Activated T-cell treated with anti-CD3 and anti-CD28 coated beads for 24 hours (primary cell): ENCODE measurements at regions not wholly inside any gene's neighbourhood (a gene's known extent, or its start where the extent isn't known, plus 50 kb on each side); places are given as distances from the start of the nearest gene placed in this dataset.

ENCODE experiments used
- DNase-seq: peaks from one replicate; pipeline ENCODE4 v3.0.0-alpha.2; 2020; ENCODE audit warnings: low read depth

DNA sequence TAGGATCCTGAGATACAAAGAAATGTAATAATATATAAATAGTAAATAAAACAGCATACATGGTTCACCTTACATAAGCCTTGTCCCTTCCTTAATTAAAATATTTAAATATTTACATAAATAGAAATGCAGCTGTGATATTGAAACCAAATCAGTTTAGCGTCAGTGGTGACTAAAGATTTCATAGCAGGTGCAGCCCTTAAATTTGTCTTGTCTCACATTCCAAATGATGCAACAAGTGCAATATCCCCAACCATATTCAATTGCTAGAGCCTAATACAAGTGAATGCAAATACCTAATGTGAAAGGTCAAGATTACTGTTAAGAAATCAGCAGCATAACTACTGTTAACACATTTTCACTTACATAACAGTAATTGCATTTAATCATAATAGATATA lies 539.5 kb downstream of the NYAP2 start:
- no peak for DNase-seq

DNA sequence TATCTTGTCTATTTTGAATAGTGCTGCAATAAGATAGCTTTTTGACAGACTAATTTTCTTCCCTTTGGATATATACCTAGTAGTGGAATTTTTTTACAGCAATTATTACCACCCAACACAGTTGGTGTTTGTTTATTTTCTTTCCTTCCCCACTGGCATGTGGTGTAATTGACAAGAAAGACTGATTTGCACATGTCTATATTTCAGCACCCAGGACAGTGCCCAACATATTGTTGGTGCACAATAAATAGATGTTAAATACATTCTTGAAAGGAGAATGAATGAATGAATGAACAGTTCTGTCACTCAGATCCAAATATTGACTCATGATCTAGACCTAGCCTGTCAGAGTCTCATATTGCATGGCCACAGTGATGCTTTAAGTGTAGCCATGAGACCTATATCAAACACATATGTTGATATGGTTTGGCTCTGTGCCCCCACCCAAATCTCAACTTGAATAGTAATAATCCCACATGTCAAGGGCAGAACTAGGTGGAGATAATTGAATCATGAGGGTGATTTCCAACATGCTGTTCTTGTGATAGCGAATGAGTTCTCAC lies 538.2 kb downstream of the NYAP2 start:
- DNase-seq = no peak

DNA sequence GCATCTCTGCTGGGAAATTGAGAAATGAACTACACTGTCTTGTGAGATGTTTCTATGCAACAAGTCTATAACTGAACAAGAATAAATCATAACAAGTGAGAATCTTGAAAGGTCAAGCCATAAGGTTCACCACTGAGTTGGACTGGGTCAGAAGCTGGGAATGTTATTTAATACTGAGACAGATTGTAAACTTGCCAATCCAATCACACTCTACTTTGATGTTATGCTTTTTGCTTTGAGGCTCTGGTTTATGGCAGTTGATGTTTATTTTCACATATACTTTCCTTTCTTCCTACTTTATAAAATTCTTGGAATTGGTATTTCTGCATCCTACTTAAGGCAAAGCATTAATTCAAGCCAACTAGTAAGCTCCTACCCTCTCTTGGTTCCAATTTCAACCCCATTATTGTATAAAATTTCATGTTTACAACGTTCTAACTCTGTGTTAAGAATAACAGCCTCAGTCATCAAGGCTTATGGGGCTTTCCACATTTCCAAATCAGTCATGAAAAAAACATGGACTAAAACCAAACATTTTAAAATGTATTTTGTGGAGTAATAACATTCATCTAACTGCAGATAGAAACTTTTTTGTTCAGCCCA lies 533.4 kb downstream of the NYAP2 start:
- no peak for DNase-seq

DNA sequence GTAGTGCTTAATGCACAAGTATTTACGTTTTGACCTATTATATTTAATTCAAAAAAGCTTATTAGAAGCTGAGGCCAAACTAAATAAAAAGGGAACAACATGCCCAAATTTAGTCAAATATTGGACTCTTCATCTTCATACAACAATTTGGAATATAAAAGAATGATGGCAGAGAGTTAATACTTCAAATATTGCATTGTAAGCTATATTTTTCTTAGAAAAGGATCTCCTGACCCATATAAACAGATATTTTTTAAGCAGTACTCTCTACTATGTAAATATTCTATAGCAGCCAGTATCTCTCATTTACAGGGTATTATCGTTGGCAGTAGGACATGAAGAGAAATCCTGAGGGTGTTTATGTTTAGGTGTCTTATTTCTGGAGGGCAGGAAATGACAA lies 531.2 kb downstream of the NYAP2 start:
- no peak for DNase-seq

DNA sequence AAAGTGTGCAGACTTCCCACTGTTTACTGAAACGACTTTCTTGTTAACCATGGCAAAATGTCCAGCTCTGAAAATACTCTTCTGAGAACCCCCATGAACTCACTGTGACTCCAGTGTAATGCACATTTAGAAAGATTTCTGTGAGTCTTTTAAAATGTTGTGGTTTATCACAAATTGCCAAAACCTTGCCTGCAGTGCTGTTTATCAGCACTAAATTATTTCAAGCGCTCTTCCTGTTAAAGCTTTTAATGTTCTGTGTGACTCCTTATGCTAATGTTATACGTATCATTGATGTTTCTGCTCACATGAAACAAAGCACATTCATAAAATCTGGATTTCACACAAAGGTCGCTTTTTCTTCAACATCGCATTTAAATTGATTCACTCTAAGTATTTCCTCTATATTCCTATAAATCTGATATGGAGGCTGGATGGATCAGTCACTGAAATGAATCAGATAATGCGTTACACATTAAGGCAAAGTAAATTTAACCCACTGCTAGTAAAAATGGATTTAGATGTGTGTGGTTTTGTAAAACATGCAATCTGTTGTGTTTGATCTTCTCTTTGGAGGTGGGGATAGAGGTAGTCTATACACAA lies 521.2 kb downstream of the NYAP2 start:
- no peak for DNase-seq

DNA sequence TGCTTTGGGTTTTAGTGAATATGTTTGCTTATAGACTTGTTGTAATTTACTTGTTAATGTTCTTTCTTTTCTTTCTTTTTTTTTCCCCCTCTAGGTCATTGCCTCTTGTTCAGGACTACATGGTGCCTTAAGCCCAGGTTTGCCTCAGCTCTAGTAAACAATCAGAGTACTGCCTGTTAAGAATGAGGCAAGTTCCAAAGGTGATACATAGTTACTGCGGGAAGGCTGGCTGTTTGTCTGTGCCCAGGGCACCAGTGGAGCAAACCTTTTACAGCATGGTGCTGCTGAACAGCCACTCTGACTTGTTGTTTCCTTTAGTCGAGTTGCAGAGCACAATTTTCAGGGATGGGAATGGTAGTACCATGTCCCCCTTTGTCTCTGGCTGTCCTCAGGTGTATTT lies 517.2 kb downstream of the NYAP2 start:
- DNase-seq = no peak

DNA sequence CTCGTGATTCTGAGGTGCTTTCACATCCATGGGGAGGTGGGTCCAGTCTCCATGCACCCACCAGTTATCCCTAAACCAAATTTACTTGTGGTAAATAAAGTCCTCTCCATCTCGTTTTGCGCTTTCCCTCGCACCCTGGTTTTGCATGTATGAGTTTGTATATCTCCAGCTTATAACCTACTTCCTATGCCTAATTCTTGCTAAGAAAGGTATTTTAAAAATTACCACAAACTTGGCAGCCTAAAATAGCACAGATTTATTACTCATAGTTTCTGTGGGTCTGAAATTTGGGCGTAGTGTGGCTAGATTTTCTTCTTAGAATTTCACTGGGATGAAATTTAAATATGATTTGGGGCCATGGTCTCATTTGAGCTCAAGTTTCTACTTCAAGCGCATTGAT lies 511.5 kb downstream of the NYAP2 start:
- DNase-seq = no peak

DNA sequence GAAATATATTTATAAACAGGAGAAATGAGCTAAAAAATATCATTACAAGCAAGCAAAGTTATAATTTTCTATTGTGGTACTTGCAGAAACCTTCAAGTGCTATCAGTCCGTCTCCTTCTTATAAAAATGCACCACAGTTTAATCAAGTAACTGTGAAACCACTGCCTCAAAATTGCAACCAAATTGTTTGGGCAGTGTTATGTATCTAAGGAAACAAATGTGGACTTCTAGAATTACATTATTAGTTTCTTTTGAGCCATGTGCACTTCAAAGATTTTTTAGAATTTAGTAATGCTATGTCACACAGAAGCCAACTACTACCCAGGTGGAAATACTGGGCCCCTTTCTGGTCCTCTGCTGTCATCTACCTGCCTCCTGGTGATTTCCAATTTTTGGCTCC lies 495.6 kb downstream of the NYAP2 start:
- DNase-seq = no peak

DNA sequence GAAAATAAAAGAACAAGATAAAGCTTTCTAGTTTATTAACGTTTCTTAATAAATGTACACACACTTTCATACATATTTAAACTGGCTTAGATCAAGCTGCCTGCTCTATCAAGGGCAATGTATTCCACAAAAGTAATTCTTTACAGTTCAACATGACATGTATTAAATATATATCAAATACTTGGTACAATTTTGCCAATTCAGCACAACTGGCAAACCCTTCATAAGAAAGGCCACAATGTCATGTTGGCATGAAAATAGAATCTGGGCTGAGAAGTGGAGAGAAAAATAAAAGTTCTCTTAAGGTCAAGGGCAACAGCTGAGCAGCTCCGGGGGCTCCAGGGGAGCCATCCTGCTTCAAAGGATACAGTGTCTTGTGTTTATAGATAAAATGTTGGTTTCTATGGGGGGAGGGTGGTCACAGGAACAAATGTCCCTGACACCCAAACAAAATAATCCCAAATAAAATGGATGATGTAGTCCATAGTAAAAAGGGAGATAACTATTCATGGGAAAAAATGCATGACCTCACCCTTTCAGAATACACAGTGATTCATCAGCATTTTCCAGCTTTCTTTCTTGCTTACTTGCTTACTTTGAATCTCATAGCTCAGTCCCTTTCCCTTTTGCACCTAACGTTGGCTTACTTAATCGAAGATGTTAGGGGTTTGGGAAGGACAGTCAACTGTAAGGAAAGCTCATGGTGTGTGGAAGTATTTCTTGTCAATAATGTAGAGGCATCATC lies 494.9 kb downstream of the NYAP2 start:
- DNase-seq = no peak

DNA sequence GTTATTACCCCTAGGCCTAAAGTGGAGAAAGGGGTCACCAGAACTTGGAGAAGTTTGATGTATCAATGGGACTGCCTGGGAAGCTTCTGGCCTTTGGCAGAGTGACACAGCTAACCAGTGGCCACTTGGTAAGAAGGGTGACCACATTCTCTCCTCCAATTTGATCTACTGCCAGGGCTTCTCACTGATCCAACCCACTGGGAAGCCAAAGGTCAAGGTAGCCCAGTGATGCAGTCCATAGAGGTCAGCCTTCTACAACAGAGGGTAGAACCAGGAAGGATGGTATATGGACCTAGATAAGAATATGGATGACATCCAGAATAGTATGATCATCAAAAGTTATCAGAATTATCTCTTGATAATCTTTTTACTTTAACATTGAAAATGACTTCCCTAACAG lies 493.6 kb downstream of the NYAP2 start:
- no peak for DNase-seq

DNA sequence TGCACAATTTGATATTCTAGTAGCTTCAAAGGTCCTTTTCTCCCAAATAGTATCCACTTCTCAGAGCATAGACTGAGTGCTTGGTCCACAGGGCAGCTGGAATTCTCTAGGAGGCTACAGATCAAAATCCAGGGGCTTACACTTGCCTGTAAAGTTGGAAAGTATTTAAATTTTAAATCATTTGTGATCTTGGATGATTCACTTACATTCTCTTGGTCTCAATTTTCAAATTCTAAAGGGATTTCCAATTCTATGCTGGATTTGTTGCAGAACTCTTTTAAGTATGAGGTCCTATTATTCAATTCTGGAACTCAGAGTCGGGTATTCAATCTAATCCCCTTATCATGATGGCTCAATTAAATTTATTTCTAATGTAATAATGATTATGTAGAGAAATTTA lies 492.3 kb downstream of the NYAP2 start:
- DNase-seq = no peak

DNA sequence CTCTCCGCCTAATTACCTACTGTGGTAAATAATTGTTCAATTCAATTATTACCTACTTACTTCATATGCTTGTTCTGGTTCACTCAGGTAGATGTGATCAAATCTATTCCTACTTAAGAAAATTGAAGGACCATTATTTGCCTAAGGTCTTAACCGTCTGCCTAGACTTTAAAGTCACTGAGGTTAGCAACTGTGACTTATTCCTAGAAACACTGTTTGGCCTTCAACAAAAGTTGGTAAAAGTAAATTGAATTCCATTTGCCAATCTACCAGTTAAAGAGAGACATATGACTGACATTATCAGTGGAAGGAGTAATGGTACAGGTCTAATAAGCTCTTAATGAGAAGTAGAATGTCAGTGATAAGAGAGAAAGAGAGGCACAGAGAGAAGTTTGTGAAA lies 491.5 kb downstream of the NYAP2 start:
- DNase-seq = no peak

DNA sequence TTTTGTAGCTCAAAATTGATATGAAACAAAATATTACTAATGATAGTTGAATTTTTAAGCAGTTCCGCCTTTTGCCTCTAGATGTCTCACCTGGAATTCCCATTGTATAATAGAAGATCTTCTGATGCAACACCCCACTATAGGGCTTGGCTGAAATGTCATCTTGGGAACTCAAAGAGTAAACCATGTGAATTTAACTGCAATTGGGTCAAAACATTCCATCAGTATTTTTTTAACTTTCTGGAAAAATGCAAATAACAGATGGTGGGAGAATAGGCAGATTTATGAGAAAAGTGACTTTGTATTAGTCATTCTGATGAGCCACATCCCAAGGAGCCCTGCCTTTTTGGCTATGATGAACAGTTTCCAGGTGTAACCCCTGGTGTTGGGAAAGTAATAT lies 489.9 kb downstream of the NYAP2 start:
- DNase-seq = no peak

DNA sequence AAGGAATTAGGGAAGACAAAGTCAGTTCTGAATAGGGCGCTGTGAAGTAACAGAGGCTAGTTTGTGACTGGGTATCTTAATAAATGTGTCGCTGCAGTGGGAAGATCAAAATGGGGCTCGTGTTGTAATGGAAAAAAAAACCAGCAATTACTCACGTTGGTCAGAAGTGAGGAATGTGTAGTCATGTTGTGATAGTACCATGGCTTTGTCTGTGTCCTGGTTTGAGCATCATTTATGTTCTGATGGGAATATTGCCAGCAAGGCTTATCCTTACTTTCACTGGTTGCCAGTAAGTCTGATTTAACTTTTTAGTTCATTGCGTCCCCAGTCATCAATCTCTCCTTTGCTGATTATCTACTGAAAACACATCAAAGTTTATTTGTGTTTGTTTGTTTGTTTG lies 467.6 kb downstream of the NYAP2 start:
- DNase-seq = no peak

DNA sequence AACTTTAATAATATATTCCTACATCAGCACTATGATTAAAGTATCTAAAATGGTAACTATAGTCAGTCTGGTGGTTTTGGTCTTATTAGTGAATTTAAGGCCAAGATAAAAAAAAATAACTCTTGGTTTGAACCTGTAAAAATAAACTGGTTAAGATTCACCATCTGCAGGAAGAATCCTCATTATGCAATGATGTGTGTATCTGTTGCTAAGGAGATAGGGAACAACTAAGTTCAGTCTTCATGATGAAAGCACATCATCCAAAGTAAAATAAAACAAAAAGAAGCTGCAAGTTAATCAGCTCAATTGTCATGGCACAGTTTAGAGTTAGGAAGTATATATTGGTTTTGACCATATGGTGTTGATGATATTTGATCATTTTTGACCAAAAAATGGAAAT lies 466.0 kb downstream of the NYAP2 start:
- DNase-seq = no peak

DNA sequence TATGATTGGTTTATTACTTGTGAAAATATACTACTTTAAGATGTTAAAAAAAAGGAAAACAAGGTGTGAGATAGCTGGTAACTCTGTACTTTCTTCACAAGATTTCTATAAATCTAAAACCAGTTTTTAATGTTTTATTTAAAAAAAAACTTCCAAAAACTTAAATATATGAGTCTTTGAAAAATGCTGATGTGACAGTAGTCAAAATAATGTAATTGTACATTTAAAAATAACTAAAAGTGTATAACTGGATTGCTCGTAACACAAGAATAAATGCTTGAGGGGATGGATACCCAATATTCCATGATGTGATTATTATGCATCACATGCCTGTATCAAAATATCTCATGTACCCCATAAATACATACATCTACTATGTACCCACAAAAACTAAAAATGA lies 464.9 kb downstream of the NYAP2 start:
- DNase-seq = no peak

DNA sequence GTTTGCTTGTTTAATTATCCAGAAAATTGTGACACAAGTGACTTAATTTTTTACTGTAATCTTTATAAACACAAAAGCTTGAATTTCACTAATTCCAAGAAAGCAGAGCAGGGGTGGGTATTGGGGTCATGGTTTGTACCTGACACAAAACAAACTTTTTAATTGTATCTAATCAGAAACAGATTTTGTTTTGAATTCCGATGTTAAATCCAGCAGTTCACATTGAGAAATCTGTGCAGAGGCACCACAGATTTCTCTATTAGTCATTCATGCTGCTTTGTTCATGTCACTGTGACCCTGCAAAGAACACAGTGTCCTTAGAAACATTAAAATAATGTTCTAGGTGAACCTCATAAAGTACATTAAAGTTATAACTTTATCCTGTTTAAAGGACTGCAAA lies 443.4 kb downstream of the NYAP2 start:
- no peak for DNase-seq

DNA sequence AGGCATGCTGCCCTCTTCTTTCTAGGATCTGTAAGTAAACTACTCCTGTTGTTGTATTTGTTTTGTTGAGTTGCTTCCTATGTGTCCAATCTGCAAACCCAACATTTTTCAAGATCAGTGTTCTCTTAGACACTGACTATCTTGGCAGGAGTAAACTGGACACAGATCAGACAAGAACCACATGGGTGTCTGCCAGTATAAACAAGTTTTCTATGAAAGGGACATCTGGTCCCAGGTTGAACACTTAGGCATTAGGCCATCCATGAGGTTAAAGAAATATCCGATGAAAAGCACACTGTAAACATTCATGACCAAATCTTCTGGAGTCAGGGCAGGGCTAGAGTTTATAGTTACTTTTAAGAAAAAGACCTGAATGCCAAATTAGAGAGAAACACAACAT lies 441.8 kb downstream of the NYAP2 start:
- no peak for DNase-seq

DNA sequence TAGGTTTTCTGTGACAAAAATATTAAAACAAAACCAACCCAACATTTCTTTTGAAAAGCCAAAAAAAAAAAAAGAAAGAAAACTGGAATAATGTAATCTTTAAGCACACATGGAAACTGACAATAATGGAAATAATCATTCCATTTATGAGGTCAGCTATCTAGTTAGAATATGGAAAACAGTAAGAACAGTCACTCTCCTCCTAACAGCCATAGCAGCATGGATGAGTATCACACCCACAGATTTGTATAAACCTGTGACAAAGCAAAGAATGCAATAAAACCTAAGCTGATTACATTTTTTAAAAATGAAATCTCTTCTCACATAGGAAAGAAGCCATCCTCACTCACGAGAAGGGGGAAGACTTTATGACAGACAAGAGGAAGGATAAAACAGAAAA lies 437.8 kb downstream of the NYAP2 start:
- no peak for DNase-seq

DNA sequence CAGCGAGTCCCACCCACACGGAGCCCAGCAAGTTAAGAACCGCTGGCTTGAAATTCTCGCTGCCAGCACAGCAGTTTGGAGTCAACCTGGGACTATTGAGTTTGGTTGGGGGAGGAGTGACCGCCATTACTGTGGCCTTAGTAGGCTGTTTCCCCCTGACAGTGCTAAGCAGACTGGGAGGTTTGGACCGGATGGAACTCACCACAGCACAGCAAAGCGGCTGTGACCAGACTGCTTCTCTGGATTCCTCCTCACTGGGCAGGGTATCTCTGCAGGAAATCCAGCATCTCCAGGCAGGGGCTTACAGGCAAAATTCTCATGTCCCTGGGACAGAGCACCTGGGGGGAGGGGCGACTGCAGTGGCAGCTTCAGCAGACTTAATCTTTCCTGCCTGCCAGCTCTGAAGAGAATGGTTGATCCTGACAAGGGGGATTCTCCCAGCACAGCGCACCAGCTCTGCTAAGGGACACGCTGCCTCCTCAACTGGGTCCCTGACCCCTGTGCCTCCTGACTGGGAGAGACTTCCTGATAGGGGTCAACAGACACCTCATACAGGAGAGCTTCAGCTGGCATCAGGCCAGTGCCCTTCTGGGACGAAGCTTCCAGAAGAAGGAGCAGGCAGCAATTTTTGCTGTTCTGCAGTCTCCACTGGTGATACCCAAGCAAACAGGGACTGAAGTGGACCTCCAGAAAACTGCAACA lies 425.4 kb downstream of the NYAP2 start:
- no peak for DNase-seq

DNA sequence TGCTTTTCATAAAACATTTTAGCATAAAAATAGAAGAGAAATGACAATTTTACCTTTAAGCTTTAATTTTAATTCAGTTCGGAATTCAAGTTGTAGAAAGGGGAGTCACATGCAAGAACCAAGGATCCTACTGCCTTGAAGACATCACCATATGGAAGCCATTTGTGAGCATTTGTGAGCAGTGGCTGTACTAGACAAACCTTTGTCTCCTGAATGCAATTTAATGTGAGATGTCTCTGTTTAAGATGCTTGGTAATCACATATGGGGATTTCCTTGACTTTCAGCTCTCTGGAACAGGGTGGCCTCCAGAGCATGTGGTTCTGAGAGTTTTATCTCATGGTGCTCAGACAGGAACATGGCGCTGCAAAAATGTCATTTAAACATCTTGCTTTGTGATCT lies 421.8 kb downstream of the NYAP2 start:
- no peak for DNase-seq

DNA sequence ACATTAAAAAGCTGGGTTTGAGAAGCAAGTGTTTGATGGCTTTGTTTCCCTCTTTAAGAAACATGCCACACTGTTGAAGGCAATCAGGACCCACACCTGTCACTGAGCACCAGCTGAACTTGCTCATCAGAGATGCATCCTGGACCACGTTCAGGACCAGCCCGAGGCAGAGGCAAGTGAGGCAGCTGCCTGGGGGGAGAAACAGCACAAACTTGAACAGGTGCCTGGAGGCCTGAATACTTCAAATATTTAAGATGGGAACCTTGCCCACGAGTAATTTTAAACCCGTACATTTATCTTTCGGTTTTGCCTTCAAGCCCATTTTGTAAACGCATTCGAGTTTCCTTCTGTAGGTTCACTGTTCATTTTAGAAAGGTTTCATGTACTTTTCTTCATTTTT lies 421.3 kb downstream of the NYAP2 start:
- no peak for DNase-seq

DNA sequence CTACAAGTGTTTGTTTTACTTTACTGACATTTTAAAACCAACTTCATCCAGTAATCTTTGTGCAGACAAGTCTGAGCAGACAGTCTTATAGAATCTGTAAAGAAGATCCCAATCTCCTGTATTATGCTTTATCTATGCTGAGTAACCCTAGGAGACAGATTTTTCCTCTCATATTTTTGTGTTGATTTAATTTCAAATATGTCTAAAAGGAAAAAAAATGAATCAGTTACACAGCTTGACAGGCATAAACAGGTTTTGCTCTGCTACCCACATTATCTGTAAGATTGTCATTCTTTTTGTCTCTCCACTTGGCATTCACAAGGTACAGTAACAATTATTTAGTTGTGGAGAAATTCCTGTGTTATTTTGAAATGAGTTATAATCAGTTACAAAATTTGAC lies 415.0 kb downstream of the NYAP2 start:
- DNase-seq = no peak
